Esophagus muscularis mucosa (tissue), 4 donors: ENCODE measurements at regions not wholly inside any gene's neighbourhood (a gene's known extent, or its start where the extent isn't known, plus 50 kb on each side); places are given as distances from the start of the nearest gene placed in this dataset.

Source experiments
- DNase-seq: peaks from one replicate; pipeline ENCODE4 v3.0.0-alpha.2; 2017; ENCODE audit errors: extremely low spot score
- H3K27ac ChIP-seq, 4 donors: fragments of 200-600 bp; sonication (generic); replicated peaks in 1 of 4; 1 replicate in 3 of 4; 2 replicates in 1 of 4; pipeline ENCODE4 v1.5.1; 2016 to 2019; ENCODE audit warnings: mild to moderate bottlenecking in 1 of 4
- H3K27me3 ChIP-seq, 4 donors: fragments of 200-600 bp; sonication (generic); one replicate each; pipeline versions ENCODE4 v1.5.1 to v1.6.0; 2016 to 2019
- H3K36me3 ChIP-seq, 4 donors: fragments of 200-600 bp; sonication (generic); one replicate each; pipeline ENCODE4 v1.5.1; 2016 to 2019
- H3K4me1 ChIP-seq, 4 donors: fragments of 200-600 bp; sonication (generic); one replicate each; pipeline ENCODE4 v1.5.1; 2016 to 2019
- H3K4me3 ChIP-seq, 4 donors: fragments of 200-600 bp; sonication (generic); 1 replicate in 2 of 4; 2 replicates in 2 of 4; pipeline ENCODE4 v1.5.1; 2016 to 2019; ENCODE audit warnings: mild to moderate bottlenecking in 4 of 4, moderate library complexity in 1 of 4
- H3K9me3 ChIP-seq, 4 donors: fragments of 200-600 bp; sonication (generic); 1 replicate in 3 of 4; 2 replicates in 1 of 4; pipeline ENCODE4 v1.5.1; 2016 to 2019
- CTCF ChIP-seq, 3 experiments: fragments of 200-600 bp in 2 of 3; fragments of 450-650 bp in 1 of 3; sonication (generic) in 2 of 3; IDR thresholded peaks; one replicate each; pipeline ENCODE4 v1.5.1; 2017 to 2019; ENCODE audit warnings: antibody characterized with exemption in 3 of 3, mild to moderate bottlenecking in 2 of 3, moderate library complexity in 1 of 3
- EP300 ChIP-seq: sonication (generic); formaldehyde crosslinking; IDR thresholded peaks from one replicate; pipeline ENCODE4 v1.6.1; 2017; ENCODE audit warnings: antibody characterized with exemption
- POLR2A ChIP-seq: fragments of 450-650 bp; IDR thresholded peaks from one replicate; pipeline ENCODE4 v1.6.1; 2017; ENCODE audit warnings: antibody characterized with exemption, moderate library complexity, mild to moderate bottlenecking, low read depth
- POLR2AphosphoS5 ChIP-seq, 2 donors: sonication (generic); formaldehyde crosslinking; IDR thresholded peaks; one replicate each; pipeline ENCODE4 v1.6.1; 2017; ENCODE audit warnings: antibody characterized with exemption in 2 of 2
- WGBS: methylation state at CpG from one replicate; pipeline ENCODE4 v1.1.5; 2018; 5-methylcytosine and 5-hydroxymethylcytosine counted together
- intact Hi-C: fragments of 100-400 bp; cut with DNase I; formaldehyde crosslinking; loops from one replicate; pipeline ENCODE4 v1.15.1; 2023

- Histone ChIP-seq H3K27me3 (no peaks in the 10 kb centered on the region), H3K36me3 (no peaks in the 10 kb centered on the region), H3K4me1 (peaks cover 15 to 43% (median 32%) of the 10 kb centered on the region in 4 donors), H3K9me3 (no peaks in the 10 kb centered on the region), H3K27ac (no peak overlapping the region), H3K4me3 (no peak overlapping the region)
- TF ChIP-seq EP300 (no peak), CTCF (IDR thresholded peaks at IDR 0.05) (no peak), POLR2AphosphoS5 (IDR thresholded peaks at IDR 0.05) (no peak), POLR2A (no peak)
- DNase-seq: no peak
- intact Hi-C loops: loop anchor here (5.0 to 10.0 kb wide), 3 partner anchors 59 to 211 kb away; no protein-coding TSS in a partner anchor
- 93% methylated on average over 5 of the region's 5 CpGs for WGBS
Observed at GRCh38 chr12:116384175-116384574, 106.7 kb upstream of the MED13L start.

DNA sequence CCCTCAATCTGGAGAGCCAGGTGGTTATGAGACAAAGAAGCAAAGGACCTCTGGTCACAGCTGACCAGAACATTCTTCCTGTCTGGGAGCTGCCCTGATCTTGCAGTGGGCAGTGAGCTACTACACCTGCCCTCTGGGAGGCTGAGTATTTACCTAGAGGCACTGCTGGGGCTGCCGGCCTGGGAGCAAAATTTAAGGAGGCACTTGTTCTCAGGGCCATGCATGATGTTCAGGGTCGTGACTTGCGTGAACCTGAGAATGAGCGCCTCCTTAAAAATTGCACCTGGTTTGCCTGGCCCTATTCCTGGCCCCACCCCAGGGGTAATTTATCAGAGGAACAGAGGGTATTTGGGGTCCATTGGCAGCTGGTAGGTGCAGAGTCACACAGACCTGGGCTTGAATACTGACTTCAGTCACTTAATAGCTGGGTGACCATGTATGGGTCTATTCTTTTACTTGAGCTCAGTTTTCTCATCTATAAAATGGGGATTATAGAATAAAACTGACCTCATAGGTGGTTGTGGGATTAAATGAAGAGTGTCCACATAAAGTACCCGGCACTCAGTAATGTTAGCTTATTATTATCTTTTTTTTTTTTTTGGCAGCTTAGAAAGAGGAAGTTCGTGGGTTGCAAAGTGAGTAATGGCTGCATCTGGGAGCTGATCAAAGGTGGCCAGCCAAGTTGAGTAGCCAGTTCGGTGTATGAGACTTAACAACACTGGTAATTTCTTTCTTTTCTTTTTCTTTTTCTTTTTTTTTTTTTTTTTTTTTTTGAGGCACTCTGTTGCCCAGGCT, 107.4 kb upstream of the MED13L start:
- no peak for TF ChIP-seq POLR2AphosphoS5 (IDR thresholded peaks at IDR 0.05)
- TF ChIP-seq EP300: no peak
- no peak for TF ChIP-seq CTCF (IDR thresholded peaks at IDR 0.05)
- no peak for TF ChIP-seq POLR2A
- Histone ChIP-seq H3K9me3 (no peaks in the 10 kb centered on the region), H3K4me1 (peaks cover 15 to 50% (median 40%) of the 10 kb centered on the region in 4 donors), H3K27me3 (no peaks in the 10 kb centered on the region), H3K4me3 (no peak overlapping the region), H3K36me3 (no peaks in the 10 kb centered on the region), H3K27ac (no peak overlapping the region)
- intact Hi-C loops: loop anchor here (5.0 to 10.0 kb wide), 3 partner anchors 60 to 210 kb away; no protein-coding TSS in a partner anchor
- WGBS: 68% methylated on average over 7 of the region's 7 CpGs
- no peak for DNase-seq

- TF ChIP-seq EP300 (no peak), POLR2AphosphoS5 (IDR thresholded peaks at IDR 0.05) (no peak), POLR2A (no peak), CTCF (IDR thresholded peaks at IDR 0.05) (no peak)
- no peaks in the 10 kb centered on the region for H3K36me3 ChIP-seq
- 87% methylated on average over 21 of the region's 21 CpGs for WGBS
- peaks cover 0 to under 1% (median 0%) of the 10 kb centered on the region in 4 donors for H3K9me3 ChIP-seq
- H3K4me1 ChIP-seq: peaks cover 15 to 56% (median 46%) of the 10 kb centered on the region in 4 donors
- intact Hi-C loops: loop anchor here (10.0 kb wide), 2 partner anchors 61 to 209 kb away; no protein-coding TSS in a partner anchor
- no peak overlapping the region for H3K27ac ChIP-seq
- H3K27me3 ChIP-seq: no peaks in the 10 kb centered on the region
- DNase-seq: no peak
- no peak overlapping the region for H3K4me3 ChIP-seq
Observed at GRCh38 chr12:116385486-116386217, 108.2 kb upstream of the MED13L start.

DNA sequence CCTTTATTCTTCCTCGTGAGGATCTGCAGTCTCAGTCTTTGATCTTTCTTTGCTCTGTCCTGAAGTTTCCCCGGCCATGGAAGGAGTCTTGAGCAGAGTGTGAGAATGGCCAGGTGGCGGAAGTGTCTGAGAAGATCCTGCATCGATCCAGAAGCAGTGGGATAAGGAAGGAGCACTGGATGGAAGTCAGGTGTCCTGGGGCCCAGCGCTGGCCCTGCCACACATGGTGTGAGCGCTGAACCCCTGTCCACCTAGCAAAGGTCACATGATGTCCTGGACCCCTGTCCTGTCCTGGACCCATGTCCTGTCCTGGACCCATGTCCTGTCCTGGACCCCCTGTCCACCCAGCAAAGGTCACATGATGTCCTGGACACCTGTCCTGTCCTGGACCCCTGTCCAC, 111.8 kb upstream of the MED13L start:
- no peaks in the 10 kb centered on the region for H3K27me3 ChIP-seq
- H3K9me3 ChIP-seq: peaks cover 0 to 9% (median 0%) of the 10 kb centered on the region in 4 donors
- peak overlapping the region in 3 of 4 donors; percentile 20 to 55 (median 46) for H3K27ac ChIP-seq
- H3K4me1 ChIP-seq: peaks cover 0 to 22% (median 17%) of the 10 kb centered on the region in 4 donors
- DNase-seq: no peak
- intact Hi-C loops: loop anchor here (10.0 kb wide), 2 partner anchors 65 to 205 kb away; no protein-coding TSS in a partner anchor
- no peak overlapping the region for H3K4me3 ChIP-seq
- no peaks in the 10 kb centered on the region for H3K36me3 ChIP-seq
- 84% methylated on average over 4 of the region's 6 CpGs for WGBS
- no peak for TF ChIP-seq EP300
- no peak for TF ChIP-seq CTCF (IDR thresholded peaks at IDR 0.05)
- no peak for TF ChIP-seq POLR2A
- no peak for TF ChIP-seq POLR2AphosphoS5 (IDR thresholded peaks at IDR 0.05)
